GM18861 (cell line): ENCODE measurements at regions not wholly inside any gene's neighbourhood (a gene's known extent, or its start where the extent isn't known, plus 50 kb on each side); places are given as distances from the start of the nearest gene placed in this dataset.

Experiments used
- ATAC-seq: cut with Tn5 transposase; IDR thresholded peaks from one replicate; pipeline ENCODE4 v1.9.1; 2021; ENCODE audit not compliant: unreplicated experiment

- no peak for ATAC-seq
These were observed 349.1 kb upstream of the PTPRD start for GRCh38 chr9:10961883-10962282.

GRCh38 chr9:10983251-10983650 lies 370.4 kb upstream of the PTPRD start:
- no peak for ATAC-seq

DNA sequence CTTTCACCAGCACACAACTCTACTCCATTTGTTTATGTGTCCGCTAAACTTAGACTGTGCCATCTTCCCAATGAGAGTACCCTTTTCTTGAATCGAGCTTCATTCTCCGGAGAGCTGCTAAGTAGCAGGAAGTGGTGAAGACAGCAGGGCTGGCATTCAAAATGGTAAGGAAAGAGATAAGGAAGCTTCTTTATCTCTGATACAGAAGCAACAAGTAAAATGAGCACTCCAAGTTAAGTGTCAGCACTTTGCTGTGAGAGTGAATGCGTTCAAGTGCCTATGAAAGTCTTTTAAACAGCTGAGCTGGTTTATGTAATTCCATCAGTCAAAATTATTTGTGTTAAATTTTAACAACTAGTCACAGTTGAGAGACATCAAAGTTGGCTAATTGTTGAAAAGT lies 386.8 kb upstream of the PTPRD start:
- no peak for ATAC-seq

DNA sequence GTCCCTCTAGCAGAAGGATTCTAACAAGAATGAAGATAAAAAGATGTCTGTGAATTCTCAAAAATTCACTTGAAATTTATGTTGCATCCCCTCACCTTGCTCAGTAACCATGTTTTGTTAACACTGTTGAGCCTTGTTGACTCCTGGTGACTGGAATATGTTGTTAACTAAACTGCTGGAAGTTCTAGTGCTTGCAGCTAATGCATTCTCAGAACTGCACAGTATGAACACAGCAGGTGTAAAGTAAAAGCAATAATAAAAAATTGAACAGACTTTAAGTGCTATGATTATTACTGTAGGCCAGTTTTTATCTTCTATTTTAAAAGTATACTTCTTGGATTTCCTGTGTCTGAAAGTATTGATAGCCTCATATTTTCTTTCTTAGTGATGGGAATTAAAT lies 388.7 kb upstream of the PTPRD start:
- ATAC-seq, result no peak

- no peak for ATAC-seq
These were observed 389.9 kb upstream of the PTPRD start for GRCh38 chr9:11002705-11003104.

- no peak for ATAC-seq
These were observed 391.0 kb upstream of the PTPRD start for GRCh38 chr9:11003836-11004235.

- no peak for ATAC-seq
These were observed 398.9 kb upstream of the PTPRD start for GRCh38 chr9:11011696-11012095.

- no peak for ATAC-seq
These were observed 403.3 kb upstream of the PTPRD start for GRCh38 chr9:11016081-11016480.

DNA sequence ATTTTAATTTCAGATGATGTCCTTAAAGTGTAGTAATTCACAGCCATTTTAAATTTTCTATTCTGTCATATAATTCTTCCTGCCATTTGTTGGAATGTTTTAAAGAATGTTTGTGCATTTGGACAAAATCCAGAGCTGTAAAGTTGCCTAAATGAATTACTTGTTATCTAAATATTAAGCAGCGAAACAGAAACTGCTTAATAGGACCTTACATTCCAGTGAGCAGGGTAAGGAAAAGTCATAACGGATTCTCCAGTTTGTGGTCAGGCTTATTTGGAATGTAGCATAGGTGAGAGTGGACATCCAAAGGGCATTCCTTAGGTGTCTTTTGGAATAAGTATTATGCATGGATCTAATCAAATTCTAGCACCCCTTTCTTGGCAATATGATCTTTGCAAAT lies 410.4 kb upstream of the PTPRD start:
- no peak for ATAC-seq

GRCh38 chr9:11025775-11026174 lies 413.0 kb upstream of the PTPRD start:
- ATAC-seq, result no peak

GRCh38 chr9:11038366-11038765 lies 425.6 kb upstream of the PTPRD start:
- no peak for ATAC-seq

GRCh38 chr9:11039006-11039405 lies 426.2 kb upstream of the PTPRD start:
- no peak for ATAC-seq

DNA sequence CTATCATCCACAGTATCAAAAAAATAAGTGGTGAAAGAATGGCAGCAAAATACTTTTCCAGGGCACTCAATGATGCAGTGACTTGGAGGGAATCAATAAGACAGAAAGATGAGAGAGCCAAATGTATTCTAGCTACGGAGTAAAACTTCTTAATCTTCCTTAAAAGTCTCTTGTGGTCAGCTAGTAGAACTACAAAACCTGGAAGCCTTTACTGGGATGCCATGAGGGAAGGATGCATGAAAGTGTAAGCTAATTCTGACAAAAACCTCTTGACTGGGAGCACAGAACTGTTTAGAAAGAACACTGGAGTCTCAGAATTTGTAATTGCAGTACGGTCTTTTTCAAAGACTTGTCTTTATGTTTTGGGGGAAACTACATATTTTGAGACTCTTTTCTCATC lies 432.8 kb upstream of the PTPRD start:
- ATAC-seq, result no peak

DNA sequence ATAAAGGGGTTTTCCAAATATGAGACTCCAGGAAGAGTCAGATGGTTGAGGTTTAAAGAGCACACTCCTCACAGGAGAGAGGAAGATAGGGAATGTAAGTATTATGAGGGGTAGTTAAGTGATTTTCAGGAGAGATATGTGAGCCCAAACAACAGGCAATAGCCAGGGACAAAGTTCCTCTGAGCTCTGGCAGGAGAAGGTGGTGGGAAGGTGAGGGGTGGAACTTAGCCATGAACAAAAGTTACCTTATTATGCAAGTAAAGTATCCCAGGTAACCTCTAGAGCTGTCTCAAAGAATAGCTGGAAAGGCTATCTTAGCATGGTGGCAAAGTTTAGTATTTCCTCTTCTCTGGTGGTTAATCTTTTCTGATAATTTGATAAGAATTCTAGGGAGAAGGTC lies 450.5 kb upstream of the PTPRD start:
- no peak for ATAC-seq

DNA sequence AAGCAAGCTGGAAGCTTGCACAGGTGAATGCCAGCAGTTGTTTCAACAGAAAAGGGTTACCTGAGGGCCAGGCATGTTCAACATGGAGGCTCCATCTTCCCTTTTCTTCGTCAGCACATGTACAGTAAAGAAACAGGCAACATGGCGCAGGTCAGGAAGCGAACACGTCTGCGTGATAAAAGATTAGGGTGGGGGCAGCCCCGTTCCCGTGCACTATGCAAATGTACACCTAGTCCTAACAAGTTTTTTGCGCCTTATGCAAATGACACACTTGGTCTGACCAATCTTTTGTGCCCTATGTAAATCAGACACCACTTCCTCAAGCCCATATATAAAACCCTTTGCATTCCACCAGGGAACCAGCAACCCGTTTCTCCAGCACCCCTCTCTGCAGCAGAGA lies 452.1 kb upstream of the PTPRD start:
- no peak for ATAC-seq

DNA sequence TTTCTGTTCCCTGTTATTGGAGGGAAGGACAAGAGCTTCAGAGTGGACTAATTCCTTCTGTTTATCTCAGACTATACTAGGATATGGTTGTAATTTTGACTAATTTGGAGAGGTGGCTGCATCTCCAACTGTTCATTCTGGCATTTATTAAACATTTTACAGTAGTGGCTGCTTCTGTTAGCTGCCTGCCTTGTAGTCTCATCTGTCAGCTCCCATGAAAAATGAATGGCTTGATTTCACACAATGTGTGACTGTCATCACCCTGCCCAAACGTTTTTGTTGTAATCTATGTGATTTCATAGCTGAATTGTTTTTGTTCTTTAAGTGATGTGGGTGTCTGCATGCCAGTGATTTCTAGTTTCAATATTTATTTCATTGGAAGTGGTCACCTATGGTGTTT lies 459.4 kb upstream of the PTPRD start:
- ATAC-seq, result no peak

DNA sequence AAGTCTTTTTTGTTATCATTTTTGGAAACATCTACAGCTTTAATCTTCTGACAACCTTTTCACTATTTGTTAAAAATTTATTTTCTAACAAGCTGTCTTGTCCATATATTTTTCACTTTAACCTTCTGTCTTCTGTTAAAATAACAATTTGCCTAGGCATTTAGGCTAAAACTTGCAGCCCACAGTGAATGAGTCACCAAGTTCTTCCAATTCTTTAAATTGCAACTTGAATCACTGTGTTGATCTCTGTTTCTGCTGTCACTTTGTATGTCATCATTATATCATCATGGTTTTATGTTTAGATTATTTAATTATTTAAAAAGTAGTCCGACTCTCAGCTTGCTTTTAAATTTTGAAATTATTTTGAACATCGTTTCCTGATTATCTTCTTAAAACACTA lies 473.8 kb upstream of the PTPRD start:
- no peak for ATAC-seq

- ATAC-seq, result no peak
These were observed 476.1 kb upstream of the PTPRD start for GRCh38 chr9:11088821-11089374.

GRCh38 chr9:11092974-11093373 lies 480.2 kb upstream of the PTPRD start:
- ATAC-seq, result no peak

DNA sequence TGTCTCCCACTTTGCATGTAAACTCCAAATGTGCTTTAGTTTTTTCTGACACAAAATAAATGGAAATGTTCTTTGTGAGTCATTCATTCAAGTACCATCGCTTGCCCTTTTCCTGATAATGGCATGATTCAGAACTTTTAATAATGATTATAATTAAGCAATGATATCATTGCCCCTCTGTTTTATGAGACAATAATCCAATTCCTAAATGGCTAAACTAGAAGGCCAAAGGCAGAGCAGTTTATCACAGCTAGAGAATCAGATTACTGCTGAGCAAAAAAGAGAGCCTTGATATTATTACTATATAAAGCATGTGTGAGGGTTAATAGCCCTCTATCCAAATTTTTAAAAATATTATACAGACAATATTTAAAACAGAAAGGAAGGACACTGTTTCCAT lies 484.2 kb upstream of the PTPRD start:
- ATAC-seq, result no peak

DNA sequence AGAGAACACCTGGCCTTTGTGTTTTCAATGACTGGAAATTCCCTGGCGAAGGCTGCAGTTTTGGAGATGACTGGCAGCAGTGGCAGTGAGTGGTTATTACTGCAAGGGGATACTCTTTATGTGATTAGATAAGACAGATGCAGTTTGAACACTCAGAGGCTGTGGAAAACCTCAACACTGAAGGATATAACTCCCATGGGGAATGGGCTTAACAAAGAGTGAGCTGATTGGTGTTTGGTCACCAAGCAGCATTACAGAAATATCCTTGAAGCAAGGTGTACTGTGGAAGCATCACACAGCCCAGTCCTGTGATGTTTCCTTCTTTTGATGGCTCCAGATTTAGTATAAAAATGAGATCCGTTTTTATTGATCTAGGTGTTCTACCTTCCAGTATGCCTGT lies 490.7 kb upstream of the PTPRD start:
- ATAC-seq, result no peak

DNA sequence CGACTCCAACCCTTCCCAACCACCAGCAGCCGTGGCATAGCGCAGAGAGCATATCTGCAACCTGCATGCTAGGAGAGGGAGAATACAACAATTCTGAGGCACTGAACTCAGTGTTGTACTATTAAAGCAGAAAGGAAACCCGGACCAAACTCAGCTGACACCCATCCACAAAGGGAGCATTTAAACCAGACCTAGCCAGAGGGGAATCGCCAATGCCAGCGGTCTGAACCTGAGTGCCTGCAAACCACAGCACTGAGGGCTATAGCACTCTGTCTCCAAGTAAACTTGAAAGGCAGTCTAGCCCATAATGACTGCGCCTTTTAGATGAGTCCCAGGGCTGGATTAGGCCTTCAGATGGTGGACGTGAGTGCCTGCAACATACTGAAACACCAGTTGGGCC lies 494.4 kb upstream of the PTPRD start:
- no peak for ATAC-seq

DNA sequence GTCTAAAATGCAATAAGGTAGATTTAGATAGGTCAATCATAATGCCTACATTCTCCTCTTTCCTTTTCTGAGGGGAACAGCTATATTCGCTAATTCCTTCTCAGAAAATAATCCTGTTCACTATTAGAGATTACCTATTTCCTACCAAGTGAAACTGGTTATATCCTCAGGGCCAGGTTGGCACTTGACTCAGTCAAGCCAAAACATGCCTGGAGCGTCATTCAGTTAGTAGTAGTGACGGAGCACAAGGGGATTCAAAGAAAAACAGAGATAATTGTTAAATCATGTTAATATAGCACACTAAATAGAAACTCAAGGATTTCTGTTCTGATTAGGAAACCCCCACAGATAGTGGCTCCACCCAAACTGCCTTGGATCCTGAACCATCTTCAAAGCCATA lies 515.4 kb upstream of the PTPRD start:
- ATAC-seq, result no peak

- ATAC-seq, result no peak
These were observed 523.0 kb upstream of the PTPRD start for GRCh38 chr9:11135851-11136250.
